CD14-positive monocyte (primary cell): ENCODE measurements at regions not wholly inside any gene's neighbourhood (a gene's known extent, or its start where the extent isn't known, plus 50 kb on each side); places are given as distances from the start of the nearest gene placed in this dataset.

Experiments
- DNase-seq, 3 donors: peaks; one replicate each; pipeline ENCODE4 v3.0.0-alpha.2; 2011 to 2022
- H2AFZ ChIP-seq: 2 replicates; pipeline ENCODE4 v1.6.0; 2012; ENCODE audit warnings: mild to moderate bottlenecking, low read depth, low read length, inconsistent platforms; ENCODE audit not compliant: insufficient read depth, poor library complexity, severe bottlenecking
- H3K27ac ChIP-seq, 2 donors: 1 replicate in 1 of 2; 2 replicates in 1 of 2; pipeline ENCODE4 v1.5.1; 2012 to 2013; ENCODE audit warnings: low read length in 2 of 2, control low read depth in 1 of 2, inconsistent platforms in 1 of 2, low read depth in 1 of 2, mild to moderate bottlenecking in 1 of 2
- H3K27me3 ChIP-seq, 2 donors: one replicate each; pipeline versions ENCODE4 v1.6.0 to v1.6.1; 2011 to 2013; ENCODE audit warnings: low read length in 2 of 2; ENCODE audit not compliant: control insufficient read depth in 2 of 2, insufficient read depth in 2 of 2
- H3K36me3 ChIP-seq, 2 donors: replicated peaks in 1 of 2; 1 replicate in 1 of 2; 2 replicates in 1 of 2; pipeline versions ENCODE4 v1.5.1 to v1.6.1; 2012 to 2013; ENCODE audit warnings: low read length in 2 of 2, control low read depth in 1 of 2, inconsistent platforms in 1 of 2, mild to moderate bottlenecking in 1 of 2; ENCODE audit not compliant: insufficient read depth in 2 of 2, control insufficient read depth in 1 of 2
- H3K4me1 ChIP-seq, 2 donors: 1 replicate in 1 of 2; 2 replicates in 1 of 2; pipeline versions ENCODE4 v1.5.1 to v1.6.1; 2012 to 2013; ENCODE audit warnings: low read length in 2 of 2, control low read depth in 1 of 2, inconsistent platforms in 1 of 2, mild to moderate bottlenecking in 1 of 2, moderate library complexity in 1 of 2; ENCODE audit not compliant: insufficient read depth in 2 of 2, control insufficient read depth in 1 of 2
- H3K4me2 ChIP-seq: replicated peaks from 2 replicates; pipeline ENCODE3; 2012; ENCODE audit warnings: low read length, moderate library complexity, mild to moderate bottlenecking; ENCODE audit not compliant: poor library complexity, severe bottlenecking; ENCODE audit errors: extremely low read depth
- H3K4me3 ChIP-seq, 3 experiments: fragments of 200-600 bp in 1 of 3; sonication (generic) in 1 of 3; replicated peaks in 1 of 3; 1 replicate in 2 of 3; 2 replicates in 1 of 3; pipeline ENCODE4 v1.5.1; 2011 to 2013; ENCODE audit warnings: low read length in 3 of 3, mild to moderate bottlenecking in 3 of 3, control low read depth in 2 of 3, low read depth in 2 of 3, inconsistent platforms in 1 of 3, moderate library complexity in 1 of 3
- H3K79me2 ChIP-seq: 2 replicates; pipeline ENCODE4 v1.6.0; 2012; ENCODE audit warnings: mild to moderate bottlenecking, control low read depth, inconsistent platforms, low read length, moderate library complexity; ENCODE audit not compliant: insufficient read depth
- H3K9ac ChIP-seq: 2 replicates; pipeline ENCODE4 v1.6.0; 2017; ENCODE audit warnings: low read length, mild to moderate bottlenecking; ENCODE audit not compliant: insufficient read depth, poor library complexity, severe bottlenecking
- H3K9me3 ChIP-seq, 2 donors: replicated peaks in 1 of 2; 1 replicate in 1 of 2; 2 replicates in 1 of 2; pipeline versions ENCODE4 v1.5.1 to v1.6.1; 2012 to 2013; ENCODE audit warnings: low read length in 2 of 2, control low read depth in 1 of 2; ENCODE audit not compliant: control insufficient read depth in 1 of 2, insufficient read depth in 1 of 2
- H4K20me1 ChIP-seq: 2 replicates; pipeline ENCODE4 v1.6.0; 2012; ENCODE audit warnings: mild to moderate bottlenecking, low read length, control low read depth, moderate library complexity; ENCODE audit not compliant: insufficient read depth
- H3K27ac Mint-ChIP-seq, 7 donors: one replicate each; pipeline ENCODE4 v1.8.0; 2020; ENCODE audit warnings: mild to moderate bottlenecking in 7 of 7, mixed read lengths in 7 of 7, moderate library complexity in 6 of 7, inconsistent platforms in 2 of 7
- H3K27me3 Mint-ChIP-seq, 3 donors: one replicate each; pipeline ENCODE4 v1.8.0; 2021 to 2022; ENCODE audit warnings: low read depth in 3 of 3, mild to moderate bottlenecking in 3 of 3, mixed read lengths in 3 of 3, moderate library complexity in 3 of 3, inconsistent platforms in 1 of 3
- H3K36me3 Mint-ChIP-seq, 2 donors: one replicate each; pipeline ENCODE4 v1.8.0; 2020; ENCODE audit warnings: mixed read lengths in 2 of 2, inconsistent platforms in 1 of 2, mild to moderate bottlenecking in 1 of 2
- H3K4me1 Mint-ChIP-seq: one replicate; pipeline ENCODE4 v1.8.0; 2020; ENCODE audit warnings: mild to moderate bottlenecking, mixed read lengths
- H3K4me3 Mint-ChIP-seq, 2 donors: one replicate each; pipeline ENCODE4 v1.8.0; 2020; ENCODE audit warnings: mild to moderate bottlenecking in 2 of 2, mixed read lengths in 2 of 2, moderate library complexity in 1 of 2
- H3K9me3 Mint-ChIP-seq, 7 donors: one replicate each; pipeline ENCODE4 v1.8.0; 2020 to 2022; ENCODE audit warnings: mixed read lengths in 7 of 7, mild to moderate bottlenecking in 6 of 7, moderate library complexity in 6 of 7, inconsistent platforms in 2 of 7
- WGBS: methylation state at CpG from one replicate; pipeline ENCODE4 v1.1.5; 2013; ENCODE audit warnings: missing lambda C conversion rate; ENCODE audit not compliant: insufficient coverage; 5-methylcytosine and 5-hydroxymethylcytosine counted together
- intact Hi-C, 2 donors: fragments of 100-400 bp; cut with micrococcal nuclease; formaldehyde crosslinking; loops; one replicate each; pipeline versions ENCODE4 v1.15.0 to v1.15.1; 2023
- TF ChIP-seq, protein P1 (sequence below): fragments of 200-600 bp; IDR thresholded peaks from one replicate; pipeline ENCODE4 v1.8.0; 2022; ENCODE audit warnings: antibody characterized with exemption, mild to moderate bottlenecking

DNA sequence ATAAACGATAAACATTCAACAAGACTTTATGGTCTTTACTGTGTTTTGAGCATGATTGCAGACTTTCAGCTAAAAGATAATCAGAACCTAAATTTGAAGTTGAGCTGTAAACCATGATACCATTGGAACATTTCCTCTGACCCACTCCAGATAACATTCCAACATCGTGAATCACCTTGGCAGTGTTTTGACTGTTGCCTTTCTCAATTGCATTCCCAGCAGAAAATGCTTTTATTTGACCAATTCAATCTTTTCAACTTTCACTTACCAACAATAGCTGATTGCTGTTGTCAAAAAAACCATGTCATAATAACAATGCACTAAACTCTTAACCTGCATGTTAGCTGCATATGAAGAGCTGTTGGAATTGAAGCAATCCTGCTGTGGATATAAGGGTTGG lies 165.5 kb downstream of the MDFIC start:
- H3K9ac ChIP-seq = no peak overlapping the region
- Mint-ChIP-seq H3K36me3 (no peaks in the 10 kb centered on the region), H3K27ac (no peak overlapping the region), H3K4me3 (no peak overlapping the region), H3K9me3 (no peaks in the 10 kb centered on the region), H3K4me1 (no peaks in the 10 kb centered on the region), H3K27me3 (peaks cover 0 to 2% (median 2%) of the 10 kb centered on the region in 3 donors)
- no peaks in the 10 kb centered on the region for H3K27me3 ChIP-seq
- no peaks in the 10 kb centered on the region for H4K20me1 ChIP-seq
- no peak overlapping the region for H3K4me2 ChIP-seq
- no peak for DNase-seq
- no peaks in the 10 kb centered on the region for H3K79me2 ChIP-seq
- TF ChIP-seq, protein P1, sequence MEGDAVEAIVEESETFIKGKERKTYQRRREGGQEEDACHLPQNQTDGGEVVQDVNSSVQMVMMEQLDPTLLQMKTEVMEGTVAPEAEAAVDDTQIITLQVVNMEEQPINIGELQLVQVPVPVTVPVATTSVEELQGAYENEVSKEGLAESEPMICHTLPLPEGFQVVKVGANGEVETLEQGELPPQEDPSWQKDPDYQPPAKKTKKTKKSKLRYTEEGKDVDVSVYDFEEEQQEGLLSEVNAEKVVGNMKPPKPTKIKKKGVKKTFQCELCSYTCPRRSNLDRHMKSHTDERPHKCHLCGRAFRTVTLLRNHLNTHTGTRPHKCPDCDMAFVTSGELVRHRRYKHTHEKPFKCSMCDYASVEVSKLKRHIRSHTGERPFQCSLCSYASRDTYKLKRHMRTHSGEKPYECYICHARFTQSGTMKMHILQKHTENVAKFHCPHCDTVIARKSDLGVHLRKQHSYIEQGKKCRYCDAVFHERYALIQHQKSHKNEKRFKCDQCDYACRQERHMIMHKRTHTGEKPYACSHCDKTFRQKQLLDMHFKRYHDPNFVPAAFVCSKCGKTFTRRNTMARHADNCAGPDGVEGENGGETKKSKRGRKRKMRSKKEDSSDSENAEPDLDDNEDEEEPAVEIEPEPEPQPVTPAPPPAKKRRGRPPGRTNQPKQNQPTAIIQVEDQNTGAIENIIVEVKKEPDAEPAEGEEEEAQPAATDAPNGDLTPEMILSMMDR = no peak
- H3K9me3 ChIP-seq = no peaks in the 10 kb centered on the region
- no peaks in the 10 kb centered on the region for H3K36me3 ChIP-seq
- H2AFZ ChIP-seq = no peak overlapping the region
- intact Hi-C loops = no loop called here
- H3K4me3 ChIP-seq = no peak overlapping the region
- 100% methylated on average over 1 of the region's 2 CpGs for WGBS
- no peaks in the 10 kb centered on the region for H3K4me1 ChIP-seq
- H3K27ac ChIP-seq = no peak overlapping the region

DNA sequence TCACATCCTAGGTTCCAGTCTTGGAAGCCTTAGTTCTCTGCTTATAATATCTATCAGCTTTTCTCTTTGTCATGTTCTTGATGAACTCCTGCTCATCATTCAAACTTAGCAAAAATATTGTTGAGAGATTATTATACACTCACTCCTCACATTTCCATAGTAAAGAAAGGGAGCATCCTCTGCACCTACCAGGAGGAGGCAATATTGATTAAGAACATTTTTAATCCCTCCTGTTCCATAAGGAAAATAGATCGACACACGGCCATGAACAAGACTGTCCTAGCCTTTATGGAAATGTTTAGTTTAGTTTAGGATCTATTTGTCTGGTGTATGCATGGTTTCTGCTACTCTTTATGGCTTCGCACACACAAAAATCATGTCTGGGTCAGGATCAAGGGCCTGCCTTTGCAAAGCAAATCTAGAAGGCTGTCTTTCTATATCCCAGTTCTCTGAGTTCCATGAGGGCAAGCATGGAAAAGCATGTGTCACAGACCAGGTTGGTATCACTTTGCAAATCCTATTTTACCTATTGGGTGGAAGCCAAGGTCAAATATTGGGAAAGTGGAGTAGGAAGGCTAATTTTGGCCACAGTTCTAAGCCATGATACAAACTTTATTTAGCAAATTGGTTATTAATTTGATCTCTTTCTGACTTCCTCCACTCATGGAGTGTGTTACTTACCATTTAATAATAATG lies 164.4 kb downstream of the MDFIC start:
- no peaks in the 10 kb centered on the region for H3K79me2 ChIP-seq
- no peaks in the 10 kb centered on the region for H3K4me1 Mint-ChIP-seq
- H3K4me1 ChIP-seq = no peaks in the 10 kb centered on the region
- H3K36me3 Mint-ChIP-seq = no peaks in the 10 kb centered on the region
- no peak overlapping the region for H2AFZ ChIP-seq
- whole genome bisulfite sequencing = 100% methylated on average over 3 of the region's 3 CpGs
- H3K9me3 Mint-ChIP-seq = no peaks in the 10 kb centered on the region
- H3K9ac ChIP-seq = no peak overlapping the region
- TF ChIP-seq, protein P1 = no peak
- H3K36me3 ChIP-seq = no peaks in the 10 kb centered on the region
- H3K27me3 Mint-ChIP-seq = peaks cover 0 to 2% (median 2%) of the 10 kb centered on the region in 3 donors
- no peak for DNase-seq
- H3K27me3 ChIP-seq = no peaks in the 10 kb centered on the region
- no peak overlapping the region for H3K4me3 ChIP-seq
- no peak overlapping the region for H3K27ac Mint-ChIP-seq
- no peak overlapping the region for H3K4me2 ChIP-seq
- intact Hi-C loops = no loop called here
- no peaks in the 10 kb centered on the region for H3K9me3 ChIP-seq
- H3K27ac ChIP-seq = no peak overlapping the region
- H3K4me3 Mint-ChIP-seq = no peak overlapping the region
- H4K20me1 ChIP-seq = no peaks in the 10 kb centered on the region
